Parathyroid adenoma (tissue), 2 donors: ENCODE measurements at regions not wholly inside any gene's neighbourhood (a gene's known extent, or its start where the extent isn't known, plus 50 kb on each side); places are given as distances from the start of the nearest gene placed in this dataset.
"Not testable (repeated sequence)": the region's sequence is repeated elsewhere in the genome, so short reads cannot be mapped to it uniquely, and the experiment has no call there.

Experiments
- H2AFZ ChIP-seq: fragments of 300-600 bp; sonication (generic); one replicate; pipeline ENCODE4 v1.7.0; 2017; ENCODE audit warnings: antibody characterized with exemption, mild to moderate bottlenecking
- H3K27ac ChIP-seq: fragments of 300-600 bp; sonication (generic); one replicate; pipeline ENCODE4 v1.7.0; 2017
- H3K27me3 ChIP-seq: fragments of 300-600 bp; sonication (generic); one replicate; pipeline ENCODE4 v1.7.0; 2017; ENCODE audit warnings: low read length; ENCODE audit not compliant: control insufficient read depth, insufficient read depth
- H3K36me3 ChIP-seq: fragments of 300-600 bp; sonication (generic); one replicate; pipeline ENCODE4 v1.7.0; 2017; ENCODE audit warnings: low read length; ENCODE audit not compliant: control insufficient read depth, insufficient read depth
- H3K4me1 ChIP-seq: fragments of 300-600 bp; sonication (generic); one replicate; pipeline ENCODE4 v1.7.0; 2017; ENCODE audit warnings: control low read depth
- H3K4me2 ChIP-seq: fragments of 300-600 bp; sonication (generic); one replicate; pipeline ENCODE4 v1.7.0; 2017; ENCODE audit warnings: low read length
- H3K4me3 ChIP-seq: fragments of 300-600 bp; sonication (generic); one replicate; pipeline ENCODE4 v1.7.0; 2017; ENCODE audit warnings: low read depth, low read length
- H3K79me2 ChIP-seq: fragments of 300-600 bp; sonication (generic); one replicate; pipeline ENCODE4 v1.7.0; 2017; ENCODE audit warnings: control low read depth
- H3K9ac ChIP-seq: fragments of 300-600 bp; sonication (generic); one replicate; pipeline ENCODE4 v1.7.0; 2017; ENCODE audit warnings: mild to moderate bottlenecking
- H3K9me3 ChIP-seq: fragments of 300-600 bp; sonication (generic); one replicate; pipeline ENCODE4 v1.7.0; 2017; ENCODE audit warnings: low read length; ENCODE audit not compliant: control insufficient read depth
- TF ChIP-seq, protein P1 (sequence below): fragments of 300-600 bp; sonication (generic); IDR thresholded peaks from one replicate; pipeline ENCODE4 v1.7.0; 2017; ENCODE audit warnings: antibody characterized with exemption, mild to moderate bottlenecking
- donor health status: primary hyperparathyroidism.

DNA sequence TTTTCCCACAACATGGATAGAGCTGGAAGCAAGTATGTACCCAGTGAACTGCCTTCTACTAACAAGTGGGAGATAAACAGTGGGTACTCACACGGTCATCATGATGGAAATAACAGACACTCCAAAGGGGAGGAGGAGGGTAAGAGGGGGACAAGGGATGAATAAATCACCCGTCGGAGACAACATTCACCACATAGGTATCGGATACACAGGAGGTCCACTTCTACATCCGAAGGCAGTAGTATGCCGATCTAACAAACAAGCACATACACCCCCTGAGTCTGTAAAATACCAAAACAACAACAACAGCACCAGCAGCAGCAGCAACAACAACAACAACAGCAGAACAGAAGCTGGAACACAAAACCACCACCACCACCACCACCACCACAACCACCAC, 1943.2 kb upstream of the DEFB115 start:
- Histone ChIP-seq H3K9ac (no peak overlapping the region), H3K27ac (no peak overlapping the region), H3K36me3 (no peaks in the 10 kb centered on the region), H3K4me3 (no peak overlapping the region), H3K27me3 (no peaks in the 10 kb centered on the region), H3K4me1 (no peaks in the 10 kb centered on the region), H3K4me2 (no peak overlapping the region), H2AFZ (no peak overlapping the region), H3K9me3 (no peaks in the 10 kb centered on the region), H3K79me2 (no peaks in the 10 kb centered on the region)
- TF ChIP-seq, protein P1, sequence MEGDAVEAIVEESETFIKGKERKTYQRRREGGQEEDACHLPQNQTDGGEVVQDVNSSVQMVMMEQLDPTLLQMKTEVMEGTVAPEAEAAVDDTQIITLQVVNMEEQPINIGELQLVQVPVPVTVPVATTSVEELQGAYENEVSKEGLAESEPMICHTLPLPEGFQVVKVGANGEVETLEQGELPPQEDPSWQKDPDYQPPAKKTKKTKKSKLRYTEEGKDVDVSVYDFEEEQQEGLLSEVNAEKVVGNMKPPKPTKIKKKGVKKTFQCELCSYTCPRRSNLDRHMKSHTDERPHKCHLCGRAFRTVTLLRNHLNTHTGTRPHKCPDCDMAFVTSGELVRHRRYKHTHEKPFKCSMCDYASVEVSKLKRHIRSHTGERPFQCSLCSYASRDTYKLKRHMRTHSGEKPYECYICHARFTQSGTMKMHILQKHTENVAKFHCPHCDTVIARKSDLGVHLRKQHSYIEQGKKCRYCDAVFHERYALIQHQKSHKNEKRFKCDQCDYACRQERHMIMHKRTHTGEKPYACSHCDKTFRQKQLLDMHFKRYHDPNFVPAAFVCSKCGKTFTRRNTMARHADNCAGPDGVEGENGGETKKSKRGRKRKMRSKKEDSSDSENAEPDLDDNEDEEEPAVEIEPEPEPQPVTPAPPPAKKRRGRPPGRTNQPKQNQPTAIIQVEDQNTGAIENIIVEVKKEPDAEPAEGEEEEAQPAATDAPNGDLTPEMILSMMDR: no peak

GRCh38 chr20:29318871-29319461, 1938.5 kb upstream of the DEFB115 start:
- Histone ChIP-seq H3K27me3 (no peaks in the 10 kb centered on the region), H2AFZ (no peak overlapping the region), H3K4me3 (no peak overlapping the region), H3K36me3 (no peaks in the 10 kb centered on the region), H3K27ac (no peak overlapping the region), H3K9ac (no peak overlapping the region), H3K9me3 (no peaks in the 10 kb centered on the region), H3K4me1 (no peaks in the 10 kb centered on the region), H3K79me2 (no peaks in the 10 kb centered on the region), H3K4me2 (no peak overlapping the region)
- TF ChIP-seq, protein P1: no peak

DNA sequence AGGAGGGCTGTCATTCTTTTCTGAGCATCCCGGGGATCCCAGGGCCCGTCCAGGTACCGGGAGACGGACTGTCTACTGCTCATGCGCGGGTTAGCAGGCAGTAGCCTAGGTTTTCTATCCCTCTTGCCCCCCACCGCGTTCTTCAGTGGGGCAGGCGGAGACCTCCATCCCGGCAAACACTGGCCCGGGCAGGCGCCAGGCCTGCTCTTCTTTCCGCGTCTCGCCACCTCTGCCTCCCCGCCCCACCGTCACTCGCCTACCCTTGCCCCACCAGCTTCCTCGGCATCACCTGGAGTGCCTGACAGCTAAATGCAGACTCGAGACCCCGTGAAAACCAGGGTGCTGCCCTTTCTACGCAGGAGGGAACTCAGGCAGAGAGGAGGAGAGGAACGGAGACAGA, 1937.7 kb upstream of the DEFB115 start:
- Histone ChIP-seq H3K27me3 (no peaks in the 10 kb centered on the region), H3K4me3 (no peak overlapping the region), H3K4me1 (no peaks in the 10 kb centered on the region), H3K36me3 (no peaks in the 10 kb centered on the region), H3K9me3 (no peaks in the 10 kb centered on the region), H3K27ac (no peak overlapping the region), H3K4me2 (no peak overlapping the region), H3K9ac (no peak overlapping the region), H3K79me2 (no peaks in the 10 kb centered on the region), H2AFZ (no peak overlapping the region)
- TF ChIP-seq, protein P1: no peak

DNA sequence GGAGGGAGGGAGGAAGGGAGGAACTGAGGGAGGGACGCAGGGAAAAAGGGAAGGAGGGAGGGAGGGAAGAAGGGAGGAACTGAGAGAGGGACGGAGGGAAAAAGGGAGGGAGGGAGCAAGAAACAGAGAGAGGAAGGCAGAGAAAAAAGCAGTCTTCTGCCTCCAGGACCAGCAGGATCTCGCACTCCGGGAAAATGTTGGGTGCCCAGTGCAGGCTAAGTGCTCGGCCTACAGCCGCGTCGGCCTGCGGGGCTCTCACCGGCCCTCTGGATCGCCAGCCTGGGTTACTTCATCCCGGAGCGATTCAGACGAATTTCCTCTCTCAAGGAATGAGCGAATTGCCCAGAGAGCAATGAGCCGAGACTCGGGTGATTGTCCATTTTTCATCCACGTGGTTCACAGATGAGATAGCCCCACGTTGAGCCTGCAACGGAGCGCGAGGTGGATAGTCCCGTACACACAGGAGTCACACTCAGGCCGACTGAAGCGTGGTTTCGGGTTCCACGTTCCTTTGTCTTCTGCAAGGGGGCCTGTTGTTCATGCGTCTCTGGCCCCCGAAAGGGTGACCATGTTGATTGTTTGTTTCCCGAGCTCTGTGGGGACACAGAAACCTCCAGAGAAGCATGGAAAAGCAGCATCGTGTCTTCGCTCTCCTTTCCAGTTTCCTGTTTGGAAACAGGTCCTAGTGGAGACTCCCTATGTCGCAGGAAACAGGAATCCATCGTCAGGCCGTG, 1937.1 kb upstream of the DEFB115 start:
- not testable (repeated sequence) for H3K27ac ChIP-seq, H3K27me3 ChIP-seq

DNA sequence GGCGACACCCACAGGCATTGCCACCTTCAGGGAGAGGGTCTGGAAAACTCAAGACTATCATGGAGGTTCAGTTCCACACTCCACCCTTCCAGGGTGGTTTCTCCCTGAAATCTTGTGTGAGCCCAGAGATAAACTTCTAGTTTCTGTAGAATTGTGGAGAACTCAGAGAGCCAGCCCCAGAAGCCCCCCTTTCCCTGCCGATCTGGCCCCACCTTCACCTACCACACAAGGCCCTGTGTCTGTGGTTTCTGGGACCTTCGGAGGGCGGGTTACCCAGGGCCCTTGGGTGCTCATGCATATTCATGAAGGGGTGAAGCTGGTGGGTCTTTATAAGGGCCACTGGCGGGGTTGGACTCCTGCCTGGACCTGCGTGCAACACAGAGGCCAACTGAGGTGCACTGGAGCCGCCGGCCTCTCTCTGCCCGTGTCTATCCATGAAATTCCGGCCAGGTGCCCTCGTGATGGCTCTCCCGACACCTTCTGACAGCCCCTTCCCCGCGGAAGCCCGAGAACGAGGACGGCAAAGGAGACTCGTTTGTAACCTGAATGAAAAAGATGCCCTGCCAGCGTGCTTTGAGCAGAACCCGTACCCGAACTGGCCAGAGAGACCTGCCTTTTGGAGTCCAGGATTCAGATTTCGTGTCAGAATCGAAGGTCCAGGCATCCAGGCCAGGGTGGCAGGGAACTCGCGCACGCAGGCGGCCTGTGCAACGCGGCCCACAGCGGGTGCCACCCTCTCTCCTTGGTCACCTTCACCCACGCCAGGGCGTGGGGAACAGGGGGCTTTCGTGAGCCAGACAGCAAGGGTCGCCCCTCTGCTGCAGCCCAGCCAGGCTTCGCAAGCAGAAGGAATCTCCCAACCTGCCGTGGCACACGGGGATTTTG, 1933.6 kb upstream of the DEFB115 start:
- not testable (repeated sequence) for H3K79me2 ChIP-seq, H3K9ac ChIP-seq, H2AFZ ChIP-seq, H3K9me3 ChIP-seq, H3K4me1 ChIP-seq, H3K4me2 ChIP-seq, H3K4me3 ChIP-seq, H3K27me3 ChIP-seq, H3K27ac ChIP-seq, H3K36me3 ChIP-seq

More for the DNA sequence above, 1937.1 kb upstream of the DEFB115 start:
- H3K4me2 ChIP-seq, H3K79me2 ChIP-seq, H3K36me3 ChIP-seq, H3K4me1 ChIP-seq, H2AFZ ChIP-seq, H3K9ac ChIP-seq, H3K9me3 ChIP-seq: not testable (repeated sequence)
- H3K4me3 ChIP-seq: peak overlapping the region; percentile 5

- H3K79me2 ChIP-seq, H3K27me3 ChIP-seq, H2AFZ ChIP-seq, H3K4me1 ChIP-seq, H3K9ac ChIP-seq, H3K9me3 ChIP-seq, H3K36me3 ChIP-seq, H3K4me2 ChIP-seq, H3K27ac ChIP-seq, H3K4me3 ChIP-seq: not testable (repeated sequence)
Observed at GRCh38 chr20:29324516-29325303, 1932.8 kb upstream of the DEFB115 start.
